GM18951 (cell line): ENCODE measurements at regions not wholly inside any gene's neighbourhood (a gene's known extent, or its start where the extent isn't known, plus 50 kb on each side); places are given as distances from the start of the nearest gene placed in this dataset.
"Not testable (repeated sequence)": the region's sequence is repeated elsewhere in the genome, so short reads cannot be mapped to it uniquely, and the experiment has no call there.

ENCODE experiments used
- POLR2A ChIP-seq: IDR thresholded peaks from 4 replicates; pipeline ENCODE4 v1.6.1; 2011; ENCODE audit warnings: mild to moderate bottlenecking; ENCODE audit not compliant: insufficient read length, insufficient read depth; ENCODE audit errors: extremely low read depth
- in situ Hi-C: fragments of 300-500 bp; cut with MboI; formaldehyde crosslinking; loops from one replicate; pipeline ENCODE4 v1.12.0; 2022; ENCODE audit warnings: low sequenced_read_pairs, mixed read lengths, inconsistent platforms; ENCODE audit not compliant: unreplicated experiment

DNA sequence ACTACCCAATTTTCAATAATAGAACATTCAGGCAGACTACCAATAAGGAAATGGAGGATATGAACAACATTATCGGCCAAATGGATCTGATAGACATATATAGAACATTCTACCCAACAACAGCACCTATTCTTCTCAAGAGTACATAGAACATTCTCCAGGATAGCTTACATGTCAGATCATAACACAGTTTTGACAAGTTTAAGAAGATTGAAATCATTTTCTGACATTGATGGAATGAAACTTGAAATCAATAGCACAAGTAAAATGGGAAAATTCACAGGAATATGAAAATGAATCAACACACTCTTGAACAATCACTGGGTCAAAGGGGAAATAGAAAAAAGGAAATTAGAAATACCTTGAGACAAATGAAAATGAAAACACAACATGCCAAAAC lies 94.6 kb upstream of the MEGF10 start:
- no peak for TF ChIP-seq POLR2A
- in situ Hi-C loops: no loop called here

GRCh38 chr5:127197402-127198167 lies 93.0 kb upstream of the MEGF10 start:
- in situ Hi-C loops: not testable (repeated sequence)

GRCh38 chr5:127202738-127203137 lies 87.9 kb upstream of the MEGF10 start:
- in situ Hi-C loops: not testable (repeated sequence)

DNA sequence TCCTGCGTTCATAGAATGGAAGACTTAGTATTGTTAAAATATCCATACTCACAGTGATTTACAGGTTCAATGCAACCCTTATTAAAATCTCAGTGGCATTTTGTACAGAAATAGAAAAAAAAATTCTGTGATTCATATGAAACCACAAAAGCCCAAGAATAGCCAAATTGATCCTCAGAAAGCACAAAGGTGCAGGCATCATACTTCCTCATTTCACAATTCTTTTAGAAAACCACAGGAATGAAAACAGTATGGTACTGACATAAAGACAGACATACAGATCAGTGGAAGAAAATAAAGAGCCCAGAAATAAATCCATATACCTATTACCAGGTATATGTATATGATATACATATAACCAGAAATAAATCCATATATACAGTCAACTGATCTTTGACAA lies 86.8 kb upstream of the MEGF10 start:
- in situ Hi-C loops: no loop called here

DNA sequence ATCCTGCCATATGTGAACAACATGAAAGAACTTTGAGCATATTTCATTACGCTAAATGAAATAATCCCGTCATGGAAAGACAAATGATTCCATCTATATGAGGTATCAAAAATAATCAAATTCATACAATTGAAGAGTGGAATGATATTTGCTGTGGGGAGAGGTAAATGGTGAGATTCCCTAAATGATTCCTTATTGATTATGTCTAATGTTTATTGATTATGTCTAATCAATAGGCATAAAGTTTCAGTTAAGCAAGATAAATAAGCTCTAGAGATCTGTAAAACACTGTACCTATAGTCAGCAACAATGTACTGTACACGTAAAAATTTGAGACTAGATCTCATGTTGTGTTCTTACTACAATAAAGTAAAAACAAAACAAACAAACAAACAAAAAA lies 85.4 kb upstream of the MEGF10 start:
- no peak for TF ChIP-seq POLR2A
- in situ Hi-C loops: no loop called here

More for the DNA sequence above, 86.8 kb upstream of the MEGF10 start:
- TF ChIP-seq POLR2A: no peak

DNA sequence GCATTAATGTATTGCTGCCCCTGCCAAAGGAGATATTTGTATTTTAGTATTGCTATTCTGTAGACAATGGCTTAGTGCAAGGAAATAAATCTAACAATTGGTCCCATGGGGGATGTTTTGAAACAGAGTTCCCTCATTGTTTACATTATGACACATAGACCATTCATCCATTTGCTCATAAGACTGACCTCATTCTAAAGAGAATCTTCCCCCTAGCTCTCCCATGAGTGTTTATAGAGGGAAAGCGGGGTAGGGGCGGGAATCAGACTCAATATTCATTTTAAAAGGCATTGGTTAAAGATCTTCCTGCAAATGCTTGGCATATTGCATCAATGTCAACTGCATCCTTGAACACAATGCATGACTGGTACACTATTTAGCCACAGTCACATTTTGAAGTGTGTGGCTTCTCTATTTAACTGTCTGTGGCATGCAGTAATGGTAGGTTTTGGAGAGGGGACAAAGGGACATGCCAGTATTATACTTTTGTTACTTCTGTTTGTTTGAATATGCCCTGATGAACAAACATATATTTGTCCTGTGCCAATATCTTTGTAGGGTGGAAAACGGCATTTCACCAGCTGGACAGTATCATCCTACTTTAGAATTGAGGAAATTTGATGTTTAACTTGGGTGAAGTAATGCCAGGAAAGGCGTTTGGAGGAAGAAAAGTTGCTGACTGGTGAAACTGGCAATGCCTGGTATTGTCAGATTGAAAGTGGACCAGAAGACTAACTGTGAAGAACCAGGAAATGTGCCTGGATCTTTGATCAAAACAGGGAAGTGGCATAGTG lies 84.1 kb upstream of the MEGF10 start:
- in situ Hi-C loops: no loop called here
- no peak for TF ChIP-seq POLR2A

DNA sequence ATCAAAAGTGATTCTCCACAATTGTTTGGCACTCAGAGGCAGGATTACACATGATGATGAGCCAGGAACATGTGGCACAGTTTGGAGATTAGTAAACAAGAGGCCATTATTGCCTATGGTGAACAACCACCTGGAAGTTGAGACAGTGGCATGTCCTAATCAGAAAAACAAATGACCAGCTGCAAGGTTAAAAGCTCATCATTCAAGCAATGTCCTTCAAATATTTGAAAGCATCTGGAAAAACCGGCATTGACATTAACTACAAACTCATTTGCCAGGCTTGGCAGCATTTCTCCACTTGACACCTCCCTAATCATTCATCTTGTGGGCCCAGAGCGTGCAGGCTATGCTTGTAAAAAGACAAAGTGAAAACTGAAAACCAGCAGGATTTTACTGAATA lies 80.6 kb upstream of the MEGF10 start:
- TF ChIP-seq POLR2A: no peak
- in situ Hi-C loops: no loop called here

GRCh38 chr5:127213231-127213630 lies 77.4 kb upstream of the MEGF10 start:
- no peak for TF ChIP-seq POLR2A
- in situ Hi-C loops: no loop called here

GRCh38 chr5:127216143-127216542 lies 74.5 kb upstream of the MEGF10 start:
- TF ChIP-seq POLR2A: no peak
- in situ Hi-C loops: no loop called here

DNA sequence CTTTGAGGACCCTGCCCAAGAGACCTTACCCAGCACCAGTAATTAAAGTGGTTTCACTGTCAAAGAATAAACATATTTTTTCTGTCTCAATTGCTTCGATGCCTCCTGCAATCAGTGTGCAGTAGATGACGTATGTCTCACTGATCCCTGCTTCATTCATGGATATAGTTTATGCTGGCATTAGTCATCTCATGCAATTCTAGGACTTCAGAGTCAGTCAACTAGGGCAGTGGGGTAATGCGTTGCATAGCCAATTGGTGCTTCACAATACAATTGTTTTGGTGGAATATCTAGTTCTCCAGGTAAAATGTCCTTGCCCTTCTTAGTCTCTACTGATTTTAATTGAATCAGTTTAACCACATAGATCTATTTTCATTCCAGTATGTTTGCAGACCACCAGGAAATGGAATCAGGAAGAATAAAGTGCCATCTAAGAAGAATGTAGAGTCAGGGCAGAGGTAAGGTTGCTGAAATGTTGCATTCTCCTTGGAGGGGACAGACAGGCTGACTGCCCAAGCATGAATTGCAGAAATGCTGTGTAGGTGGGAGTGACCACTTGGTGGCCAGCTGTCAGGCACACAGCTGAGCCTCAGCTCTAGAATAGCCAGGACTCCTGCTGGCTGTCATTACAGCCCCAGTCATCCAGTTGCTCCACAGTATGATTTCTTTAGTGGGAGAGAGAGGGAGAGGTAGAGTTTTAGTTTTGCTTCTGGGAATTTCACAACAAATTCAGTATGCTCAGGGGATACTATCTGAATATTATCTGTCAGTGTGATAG lies 73.5 kb upstream of the MEGF10 start:
- in situ Hi-C loops: no loop called here
- TF ChIP-seq POLR2A: no peak

DNA sequence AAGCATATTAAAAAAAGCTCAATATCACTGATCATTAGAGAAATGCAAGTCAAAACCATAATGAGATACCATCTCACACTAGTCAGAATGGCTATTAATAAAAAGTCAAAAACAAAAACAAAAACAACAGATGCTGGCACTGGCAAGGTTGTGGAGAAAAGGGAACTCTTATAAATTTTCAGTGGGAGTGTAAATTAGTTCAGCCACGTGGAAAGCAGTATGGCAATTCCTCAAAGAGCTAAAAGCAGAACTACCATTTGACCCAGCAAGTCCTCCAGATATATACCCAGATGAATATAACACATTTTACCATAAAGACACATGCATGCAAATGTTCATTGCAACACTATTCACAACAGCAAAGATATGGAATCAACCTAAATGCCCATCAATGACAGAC lies 68.7 kb upstream of the MEGF10 start:
- in situ Hi-C loops: not testable (repeated sequence)

DNA sequence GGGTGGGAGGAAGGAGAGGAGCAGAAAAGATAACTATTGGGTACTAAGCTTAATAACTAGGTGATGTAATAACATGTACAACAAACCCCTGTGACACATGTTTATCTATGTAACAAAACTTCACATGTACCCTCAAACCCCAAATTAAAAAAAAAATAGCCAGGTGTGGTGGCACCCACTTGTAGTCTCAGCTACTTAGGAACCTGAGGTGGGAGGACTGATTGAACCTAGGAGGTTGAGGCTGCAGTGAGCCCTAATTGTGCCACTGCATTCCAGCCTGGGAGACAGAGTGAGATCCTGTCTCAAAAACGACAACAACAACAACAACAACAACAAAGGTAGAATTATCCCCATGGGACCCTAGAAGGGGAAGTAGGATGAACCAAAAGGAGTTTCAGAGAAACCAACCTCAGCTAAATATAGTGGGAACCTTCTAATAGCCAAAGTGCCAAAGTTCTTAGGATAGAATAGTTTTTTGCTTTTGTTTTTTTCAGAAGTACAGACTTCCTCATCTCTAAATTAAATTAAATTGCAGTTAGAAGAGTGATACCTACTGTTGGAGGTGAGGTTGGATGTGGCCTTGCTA lies 67.9 kb upstream of the MEGF10 start:
- in situ Hi-C loops: not testable (repeated sequence)

- TF ChIP-seq POLR2A: no peak
- in situ Hi-C loops: no loop called here
These were observed 67.2 kb upstream of the MEGF10 start for GRCh38 chr5:127223256-127223974.

- in situ Hi-C loops: no loop called here
These were observed 62.7 kb upstream of the MEGF10 start for GRCh38 chr5:127227881-127228280.

More at GRCh38 chr5:127227881-127228280, 62.7 kb upstream of the MEGF10 start:
- no peak for TF ChIP-seq POLR2A
